ENCODE measurements at regions not wholly inside any gene's neighbourhood (a gene's known extent, or its start where the extent isn't known, plus 50 kb on each side); places are given as distances from the start of the nearest gene placed in this dataset.

- TF ChIP-seq GATA3 (IDR thresholded peaks at IDR 0.05; ENCODE audit: low read depth, low read length), result no peak
- no peak for TF ChIP-seq GATA2 (IDR thresholded peaks at IDR 0.05; ENCODE audit: low read depth, low read length)
Observed at GRCh38 chr15:50815958-50816590, 50.6 kb upstream of the SPPL2A start.
